Peyer's patch (tissue), 4 donors: ENCODE measurements at regions not wholly inside any gene's neighbourhood (a gene's known extent, or its start where the extent isn't known, plus 50 kb on each side); places are given as distances from the start of the nearest gene placed in this dataset.

Source experiments
- CTCF ChIP-seq, 6 experiments: fragments of 450-650 bp in 4 of 6; fragments of 200-600 bp in 2 of 6; sonication (generic) in 1 of 6; IDR thresholded peaks; one replicate each; pipeline ENCODE4 v1.5.1; 2017 to 2019; ENCODE audit warnings: antibody characterized with exemption in 6 of 6, mild to moderate bottlenecking in 3 of 6, moderate library complexity in 1 of 6
- POLR2A ChIP-seq, 2 donors: fragments of 450-650 bp; IDR thresholded peaks; one replicate each; pipeline ENCODE4 v1.5.1; 2017; ENCODE audit warnings: antibody characterized with exemption in 2 of 2, mild to moderate bottlenecking in 2 of 2, moderate library complexity in 2 of 2

GRCh38 chr1:177488722-177489121 is 318.0 kb downstream of the BRINP2 start:
- no peak for TF ChIP-seq POLR2A (IDR thresholded peaks at IDR 0.05)
- no peak for TF ChIP-seq CTCF (IDR thresholded peaks at IDR 0.05)
